Mesodermal cell (in vitro differentiated cells): ENCODE measurements at regions not wholly inside any gene's neighbourhood (a gene's known extent, or its start where the extent isn't known, plus 50 kb on each side); places are given as distances from the start of the nearest gene placed in this dataset.

ENCODE experiments used
- H3K27ac ChIP-seq: 2 replicates; pipeline ENCODE4 v1.7.0; 2013; ENCODE audit warnings: mild to moderate bottlenecking, low read depth, low read length, moderate library complexity; ENCODE audit not compliant: severe bottlenecking
- H3K36me3 ChIP-seq: 2 replicates; pipeline ENCODE4 v1.7.1; 2013; ENCODE audit warnings: mild to moderate bottlenecking, low read length, moderate library complexity; ENCODE audit not compliant: control insufficient read depth, insufficient read depth
- H3K4me1 ChIP-seq: one replicate; pipeline ENCODE4 v1.7.1; 2013; ENCODE audit warnings: mild to moderate bottlenecking, low read length; ENCODE audit not compliant: insufficient read depth, control insufficient read depth, poor library complexity, severe bottlenecking
- H3K4me3 ChIP-seq: 2 replicates; pipeline ENCODE4 v1.7.0; 2013; ENCODE audit warnings: low read length, control low read depth, mild to moderate bottlenecking; ENCODE audit not compliant: insufficient read depth, poor library complexity, severe bottlenecking; ENCODE audit errors: extremely low read depth
- H3K9me3 ChIP-seq: 2 replicates; pipeline ENCODE4 v1.7.1; 2013; ENCODE audit warnings: mild to moderate bottlenecking, low read length, moderate library complexity; ENCODE audit not compliant: control insufficient read depth
- WGBS, 2 experiments: methylation state at CpG; one replicate each; pipeline ENCODE4 v1.1.5; 2013; ENCODE audit warnings: missing lambda C conversion rate in 2 of 2; ENCODE audit not compliant: insufficient coverage in 2 of 2; 5-methylcytosine and 5-hydroxymethylcytosine counted together

DNA sequence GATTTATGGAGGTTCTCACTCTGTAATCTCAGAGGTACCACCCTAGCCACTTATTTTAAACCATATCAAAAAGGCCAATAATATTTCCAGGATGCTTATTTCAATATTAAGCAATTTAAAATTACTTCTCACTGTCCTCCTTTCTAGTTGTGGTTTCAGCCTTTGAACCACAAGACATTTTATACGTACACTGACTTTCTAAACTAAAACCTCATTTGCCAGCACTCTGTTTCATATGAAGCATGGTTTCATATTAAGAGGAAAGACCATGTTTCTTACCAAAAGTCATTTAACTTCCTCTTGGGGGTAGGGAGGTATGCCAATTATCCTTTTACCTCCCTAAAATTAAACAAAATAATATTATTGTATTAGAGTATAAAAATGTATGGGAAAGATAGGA, 399.8 kb downstream of the CDH7 start:
- no peak overlapping the region for H3K27ac ChIP-seq
- H3K4me1 ChIP-seq: no peaks in the 10 kb centered on the region
- no peak overlapping the region for H3K4me3 ChIP-seq
- no peaks in the 10 kb centered on the region for H3K9me3 ChIP-seq
- WGBS, 2 experiments: no CpG with 5 or more reads among the region's 1 CpG
- no peaks in the 10 kb centered on the region for H3K36me3 ChIP-seq

DNA sequence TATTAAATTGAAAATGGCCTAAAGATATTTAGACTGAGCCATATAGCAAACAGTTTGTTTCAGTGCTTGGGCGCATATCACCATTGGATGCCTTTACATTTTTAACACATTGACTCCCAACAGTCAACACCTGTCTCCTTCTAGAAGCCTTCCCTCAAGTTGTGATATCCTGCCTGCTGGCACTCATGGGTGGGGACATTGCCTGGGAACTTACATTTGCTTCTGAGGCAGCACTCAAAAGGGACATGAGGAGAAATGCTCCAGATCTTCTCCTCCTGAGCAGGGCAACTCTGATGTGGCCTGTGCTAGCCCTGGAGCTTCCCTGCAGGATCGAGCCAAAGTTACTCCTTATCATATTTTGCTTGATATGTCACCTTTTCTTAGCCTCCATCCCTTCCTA, 392.2 kb downstream of the CDH7 start:
- no peaks in the 10 kb centered on the region for H3K36me3 ChIP-seq
- H3K9me3 ChIP-seq: no peaks in the 10 kb centered on the region
- H3K27ac ChIP-seq: no peak overlapping the region
- WGBS, 2 experiments: 86 to 95% methylated on average over 2 of the region's 2 CpGs
- no peak overlapping the region for H3K4me3 ChIP-seq
- no peaks in the 10 kb centered on the region for H3K4me1 ChIP-seq

DNA sequence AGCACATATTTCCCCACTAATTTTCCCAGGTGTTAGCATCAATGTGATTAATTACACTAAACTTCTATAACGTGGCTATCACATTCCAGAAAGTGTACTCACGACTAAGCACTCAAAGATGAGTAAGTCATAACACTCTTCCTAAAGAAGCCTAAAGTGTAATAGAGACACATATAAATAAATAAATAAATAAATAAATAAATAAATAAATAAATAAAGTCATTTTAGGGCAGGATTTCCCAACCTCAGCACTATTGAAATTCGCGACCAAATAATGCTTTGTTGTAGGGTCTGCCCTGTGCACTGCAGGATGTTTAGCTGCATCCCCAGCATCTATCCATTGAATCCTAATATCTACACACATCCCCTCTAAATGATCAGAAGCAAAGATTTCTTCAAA, 390.9 kb downstream of the CDH7 start:
- no peaks in the 10 kb centered on the region for H3K36me3 ChIP-seq
- H3K9me3 ChIP-seq: no peaks in the 10 kb centered on the region
- no peak overlapping the region for H3K4me3 ChIP-seq
- WGBS, 2 experiments: 100% methylated on average over 2 of the region's 4 CpGs; no CpG with 5 or more reads in 1 of the 2 experiments
- H3K4me1 ChIP-seq: no peaks in the 10 kb centered on the region
- H3K27ac ChIP-seq: no peak overlapping the region

DNA sequence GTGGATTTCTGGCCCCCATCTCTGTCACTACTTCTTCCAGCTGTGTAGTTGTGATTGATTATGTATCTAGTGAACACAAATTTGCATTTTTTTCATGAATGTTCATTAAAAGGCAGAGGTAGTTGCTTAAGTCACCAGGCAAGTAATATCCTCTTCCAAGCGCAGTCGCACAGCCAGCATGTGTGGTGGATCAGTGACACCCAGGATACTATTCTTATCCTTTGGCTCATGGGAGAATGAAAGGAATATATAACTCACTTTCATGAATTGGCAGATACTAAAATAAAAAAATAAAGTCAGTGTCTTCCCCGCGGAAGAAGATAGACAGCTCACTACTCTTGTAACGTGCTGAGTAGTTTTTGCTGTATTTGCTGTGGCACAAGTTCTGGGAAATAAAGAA, 387.8 kb downstream of the CDH7 start:
- H3K9me3 ChIP-seq: no peaks in the 10 kb centered on the region
- 50% methylated on average over 2 of the region's 5 CpGs; no CpG with 5 or more reads in 1 of the 2 experiments for WGBS, 2 experiments

DNA sequence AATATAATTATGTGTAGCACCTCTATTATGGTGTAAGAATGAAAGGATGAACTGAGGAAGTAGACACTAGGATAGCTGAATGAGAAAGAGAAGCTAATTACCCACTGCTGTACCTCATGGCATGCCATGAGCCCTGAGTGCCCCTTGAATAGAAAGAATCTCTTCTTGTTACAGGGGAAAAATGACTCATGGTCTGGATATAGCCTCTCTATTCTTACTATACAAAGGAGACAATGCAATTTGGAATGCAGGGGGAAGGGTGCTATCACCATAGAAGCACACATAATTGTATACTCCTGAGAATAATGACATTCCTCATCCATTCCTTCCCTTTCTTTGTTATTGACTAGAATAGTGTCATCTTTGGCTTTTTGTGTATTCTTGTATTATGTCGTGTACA, 385.2 kb downstream of the CDH7 start:
- Histone ChIP-seq H3K4me1 (peaks cover 5% of the 10 kb centered on the region), H3K4me3 (no peak overlapping the region), H3K9me3 (no peaks in the 10 kb centered on the region), H3K36me3 (no peaks in the 10 kb centered on the region), H3K27ac (peak overlapping the region; percentile 80)
- no CpG with 5 or more reads among the region's 1 CpG for WGBS, 2 experiments

More for the DNA sequence above, 387.8 kb downstream of the CDH7 start:
- H3K4me3 ChIP-seq: no peak overlapping the region
- H3K4me1 ChIP-seq: peaks cover 5% of the 10 kb centered on the region
- no peak overlapping the region for H3K27ac ChIP-seq
- H3K36me3 ChIP-seq: no peaks in the 10 kb centered on the region

DNA sequence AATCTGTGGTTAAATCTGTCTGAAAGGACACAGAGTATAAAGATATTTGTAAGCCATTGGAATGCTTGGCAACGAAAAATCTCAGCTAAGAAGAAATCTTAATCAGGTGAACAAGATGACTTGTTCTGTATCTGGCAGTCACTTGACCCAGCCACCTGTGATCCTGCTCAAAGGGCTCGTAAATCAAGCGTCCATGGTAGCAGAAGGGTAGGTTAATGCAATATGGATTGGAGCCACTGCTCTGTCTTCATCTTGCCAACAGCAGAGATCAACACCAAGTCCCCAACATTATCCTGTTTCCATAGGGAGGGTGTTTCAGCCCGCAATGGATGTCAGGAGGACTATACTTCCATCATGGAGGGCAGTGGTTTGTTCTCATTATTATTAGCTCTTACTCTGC, 378.4 kb downstream of the CDH7 start:
- 83 to 100% methylated on average over 1 of the region's 4 CpGs for WGBS, 2 experiments
- Histone ChIP-seq H3K36me3 (no peaks in the 10 kb centered on the region), H3K4me3 (no peak overlapping the region), H3K4me1 (no peaks in the 10 kb centered on the region), H3K27ac (no peak overlapping the region), H3K9me3 (no peaks in the 10 kb centered on the region)

DNA sequence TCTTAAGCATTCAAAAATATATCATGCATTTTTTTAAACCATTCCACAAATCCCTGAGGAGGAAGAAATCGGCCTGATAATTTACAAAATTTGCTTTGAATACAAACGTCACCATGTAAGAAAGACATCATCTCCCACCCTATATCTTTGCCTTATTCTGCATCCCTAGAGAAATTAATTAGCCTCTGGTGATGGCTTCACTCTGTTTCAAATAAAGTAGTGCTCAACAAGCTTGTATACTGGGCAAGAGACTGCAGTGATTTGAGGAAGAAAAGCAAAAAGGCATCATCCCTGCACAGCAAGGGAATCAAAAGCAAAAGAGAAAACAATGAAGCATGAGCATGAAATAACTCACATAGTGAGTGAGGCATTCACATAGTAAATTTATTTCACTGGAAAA, 375.5 kb downstream of the CDH7 start:
- H3K4me1 ChIP-seq: no peaks in the 10 kb centered on the region
- no peak overlapping the region for H3K27ac ChIP-seq
- no peaks in the 10 kb centered on the region for H3K36me3 ChIP-seq
- no peaks in the 10 kb centered on the region for H3K9me3 ChIP-seq
- H3K4me3 ChIP-seq: no peak overlapping the region
- 100% methylated on average over 1 of the region's 2 CpGs; no CpG with 5 or more reads in 1 of the 2 experiments for WGBS, 2 experiments

DNA sequence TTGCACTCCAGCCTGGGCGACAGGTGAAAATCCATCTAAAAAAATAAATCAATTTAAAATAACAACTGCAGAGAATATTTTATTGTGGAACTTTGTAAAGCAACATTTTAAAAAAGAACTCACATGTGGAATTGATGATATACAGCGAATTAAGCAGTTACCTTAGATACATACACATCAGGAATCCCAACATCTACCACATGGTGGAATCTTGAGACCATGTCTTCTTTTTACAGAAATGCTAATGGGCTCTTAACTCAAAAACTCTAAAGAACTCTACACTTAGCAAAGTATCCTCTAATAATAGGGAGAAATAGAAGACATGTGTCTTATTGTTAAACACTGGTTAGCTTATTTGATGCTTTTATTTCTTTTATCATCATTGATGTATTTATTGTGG, 373.6 kb downstream of the CDH7 start:
- no peaks in the 10 kb centered on the region for H3K36me3 ChIP-seq
- H3K9me3 ChIP-seq: no peaks in the 10 kb centered on the region
- WGBS, 2 experiments: no CpG with 5 or more reads among the region's 2 CpGs
- no peak overlapping the region for H3K4me3 ChIP-seq
- H3K27ac ChIP-seq: no peak overlapping the region
- no peaks in the 10 kb centered on the region for H3K4me1 ChIP-seq

DNA sequence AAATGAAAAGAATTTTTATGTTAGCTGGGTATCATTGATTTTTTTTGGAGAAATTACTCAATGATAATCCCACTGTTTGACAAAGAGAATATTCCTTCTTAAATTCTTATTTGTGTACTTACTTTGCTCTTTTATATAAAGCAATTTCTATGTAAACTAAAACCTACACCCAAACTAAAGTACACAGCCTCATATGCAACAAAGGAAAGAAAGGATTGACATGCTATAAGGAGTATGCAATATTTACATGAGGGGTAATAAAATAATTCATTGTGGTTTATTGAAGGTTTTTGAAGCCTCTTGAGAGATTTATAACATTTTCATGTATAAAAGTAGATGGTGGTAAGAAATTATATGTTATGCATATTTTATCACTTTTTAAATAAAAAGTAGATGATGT, 368.5 kb downstream of the CDH7 start:
- no peaks in the 10 kb centered on the region for H3K36me3 ChIP-seq
- no peaks in the 10 kb centered on the region for H3K4me1 ChIP-seq
- H3K27ac ChIP-seq: no peak overlapping the region
- no peaks in the 10 kb centered on the region for H3K9me3 ChIP-seq
- no peak overlapping the region for H3K4me3 ChIP-seq

DNA sequence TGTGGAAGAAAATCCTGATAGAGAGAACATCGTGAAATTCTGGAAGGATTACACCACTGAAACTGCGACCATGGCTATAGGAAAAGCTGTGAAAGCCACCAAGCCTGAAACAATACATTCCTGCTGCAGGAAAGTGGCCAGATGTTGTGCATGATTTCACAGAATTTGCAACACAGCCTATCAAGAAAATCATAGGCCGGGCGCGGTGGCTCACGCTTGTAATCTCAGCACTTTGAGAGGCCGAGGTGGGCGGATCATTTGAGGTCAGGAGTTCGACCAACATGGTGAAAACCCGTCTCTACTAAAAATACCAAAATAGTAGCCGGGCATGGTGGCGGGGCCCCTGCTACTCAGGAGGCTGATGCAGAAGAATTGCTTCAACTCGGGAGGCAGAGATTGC, 360.2 kb downstream of the CDH7 start:
- Histone ChIP-seq H3K4me1 (no peaks in the 10 kb centered on the region), H3K36me3 (no peaks in the 10 kb centered on the region), H3K4me3 (no peak overlapping the region), H3K27ac (no peak overlapping the region), H3K9me3 (no peaks in the 10 kb centered on the region)
- 88 to 95% methylated on average over 10 to 12 of the region's 13 CpGs for WGBS, 2 experiments

DNA sequence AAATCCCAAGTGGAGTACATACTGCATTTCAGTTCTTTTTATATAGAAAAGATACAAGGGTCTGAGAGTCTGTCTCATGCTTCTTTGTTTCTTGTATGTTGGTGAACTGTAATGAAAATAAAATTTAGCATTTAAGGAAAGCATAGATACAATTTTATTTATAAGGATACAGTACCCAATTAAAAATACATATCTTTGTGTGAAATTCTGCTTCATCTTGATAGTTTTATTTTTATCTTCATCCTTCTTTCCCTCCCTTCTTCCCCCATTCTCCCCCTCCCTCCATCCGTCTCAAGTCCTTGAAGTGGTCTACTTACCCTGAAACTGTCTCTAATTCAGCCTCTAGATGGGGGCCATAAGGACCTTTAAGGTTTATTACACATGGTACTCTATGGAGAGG, 359.8 kb downstream of the CDH7 start:
- Histone ChIP-seq H3K4me3 (no peak overlapping the region), H3K27ac (no peak overlapping the region), H3K36me3 (no peaks in the 10 kb centered on the region), H3K4me1 (no peaks in the 10 kb centered on the region), H3K9me3 (no peaks in the 10 kb centered on the region)
- no CpG with 5 or more reads among the region's 1 CpG for WGBS, 2 experiments

DNA sequence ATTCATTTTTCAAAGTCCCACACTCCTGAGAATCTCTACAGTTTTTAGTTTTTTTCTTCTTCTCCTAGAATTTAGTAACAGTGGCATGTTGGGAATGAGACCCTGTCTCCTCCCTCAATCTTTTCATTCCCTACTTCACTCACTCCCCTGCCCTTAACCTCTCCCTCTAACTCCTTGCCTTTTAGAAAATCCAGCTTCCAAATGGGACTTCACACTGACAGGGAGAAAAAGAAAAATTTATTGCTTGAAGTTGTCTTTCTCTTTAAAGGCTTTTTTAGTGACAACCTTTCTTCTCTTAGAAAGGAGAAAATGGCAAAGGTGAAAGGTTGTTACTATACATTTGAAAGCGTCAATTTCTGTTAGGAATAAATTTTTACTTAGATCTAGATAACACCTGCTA, 359.2 kb downstream of the CDH7 start:
- Histone ChIP-seq H3K4me3 (no peak overlapping the region), H3K27ac (no peak overlapping the region), H3K9me3 (no peaks in the 10 kb centered on the region), H3K4me1 (no peaks in the 10 kb centered on the region), H3K36me3 (no peaks in the 10 kb centered on the region)
- no CpG with 5 or more reads among the region's 1 CpG for WGBS, 2 experiments
